DMS53 (cell line): ENCODE measurements at regions not wholly inside any gene's neighbourhood (a gene's known extent, or its start where the extent isn't known, plus 50 kb on each side); places are given as distances from the start of the nearest gene placed in this dataset.

Experiments used
- DNase-seq: peaks from one replicate; lab custom pipeline; 2025; lab: John Stamatoyannopoulos, UW

GRCh38 chr3:13152826-13153710 lies 79.8 kb upstream of the IQSEC1 start:
- DNase-seq, result no peak

GRCh38 chr3:13150624-13151023 lies 77.4 kb upstream of the IQSEC1 start:
- no peak for DNase-seq

- no peak for DNase-seq
These were observed 76.3 kb upstream of the IQSEC1 start for GRCh38 chr3:13149330-13150108.

GRCh38 chr3:13148561-13149329 lies 75.5 kb upstream of the IQSEC1 start:
- DNase-seq, result no peak

- DNase-seq, result no peak
These were observed 74.9 kb upstream of the IQSEC1 start for GRCh38 chr3:13148126-13148525.

GRCh38 chr3:13147344-13147743 lies 74.1 kb upstream of the IQSEC1 start:
- DNase-seq, result no peak

DNA sequence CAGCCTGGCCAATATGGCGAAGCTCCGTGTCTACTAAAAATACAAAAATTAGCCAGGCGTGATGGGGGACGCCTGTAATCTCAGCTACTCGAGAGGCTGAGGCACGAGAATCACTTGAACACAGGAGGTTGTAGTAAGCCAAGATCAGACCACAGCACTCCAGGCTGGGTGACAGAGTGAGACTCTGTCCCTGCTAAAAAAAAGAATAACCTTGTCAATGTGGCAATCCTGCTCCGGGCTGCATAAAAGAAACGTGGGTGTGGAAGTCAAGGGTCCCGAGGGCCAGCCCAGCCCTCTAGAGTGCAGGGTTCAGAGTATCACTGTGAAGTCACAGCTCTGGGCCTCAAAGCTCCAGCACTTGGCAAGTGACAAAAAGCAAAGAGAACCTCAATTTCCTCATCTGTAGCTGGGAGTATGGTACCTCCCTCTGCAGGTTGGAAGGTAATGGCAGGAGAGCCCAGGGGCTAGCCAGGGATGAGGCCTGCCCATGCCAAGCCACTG lies 73.5 kb upstream of the IQSEC1 start:
- DNase-seq, result no peak

- DNase-seq, result no peak
These were observed 72.8 kb upstream of the IQSEC1 start for GRCh38 chr3:13145826-13146642.

DNA sequence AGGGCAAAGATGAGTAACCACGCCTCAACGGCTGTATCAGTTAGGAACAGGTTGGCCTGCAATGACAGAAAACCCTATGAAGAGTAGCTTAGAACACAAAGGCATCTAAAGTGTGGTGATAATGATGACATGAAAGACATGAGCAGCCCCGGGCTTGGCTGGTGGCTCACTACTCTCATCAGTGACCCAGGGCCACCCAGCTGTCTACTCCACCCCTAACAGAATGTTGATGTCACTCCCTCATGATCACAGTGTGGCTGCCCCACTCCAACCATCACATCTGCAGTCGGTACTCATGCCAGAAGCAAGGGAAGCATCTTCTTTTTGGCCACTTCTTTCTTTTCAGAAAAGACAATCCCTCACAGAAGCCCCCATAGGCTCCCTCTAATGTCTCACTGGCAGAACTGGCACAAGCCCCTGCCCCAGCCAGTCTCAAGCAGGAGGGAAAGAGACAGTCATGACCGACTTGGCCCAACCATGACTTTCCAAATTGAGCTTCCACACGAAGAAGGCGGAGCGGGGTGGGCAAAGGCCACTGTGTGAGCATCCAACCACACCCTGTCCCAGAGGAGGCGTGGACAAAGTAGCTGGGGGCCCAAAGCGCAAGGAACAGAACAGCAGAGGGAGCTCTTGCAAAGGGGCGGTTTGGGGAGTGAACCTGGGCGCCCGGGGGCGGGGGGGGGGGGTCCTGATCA lies 72.0 kb upstream of the IQSEC1 start:
- DNase-seq, result no peak

- no peak for DNase-seq
These were observed 71.2 kb upstream of the IQSEC1 start for GRCh38 chr3:13144163-13145023.

- DNase-seq, result no peak
These were observed 70.3 kb upstream of the IQSEC1 start for GRCh38 chr3:13143381-13144004.

GRCh38 chr3:13142552-13143380 lies 69.5 kb upstream of the IQSEC1 start:
- DNase-seq, result no peak

GRCh38 chr3:13141991-13142412 lies 68.8 kb upstream of the IQSEC1 start:
- DNase-seq, result no peak

DNA sequence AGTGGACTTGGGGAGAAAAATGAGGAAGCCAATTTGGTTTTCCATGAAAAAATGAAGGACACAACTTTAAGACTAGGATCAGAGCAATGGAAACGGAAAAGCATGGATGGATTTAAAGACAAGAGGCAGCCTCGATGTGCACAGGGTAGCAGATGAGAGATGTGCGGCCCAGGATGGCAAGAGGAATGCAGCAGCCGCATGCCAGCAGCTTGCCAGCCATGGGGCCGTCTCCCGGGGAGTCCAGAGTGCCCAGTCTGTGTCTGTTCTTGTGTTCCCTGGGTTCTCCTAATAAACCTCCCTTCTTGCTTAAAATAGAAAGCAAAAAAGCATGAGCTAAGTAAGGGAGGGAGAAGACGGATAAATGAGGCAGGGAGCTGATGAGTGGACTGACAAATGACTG lies 68.0 kb upstream of the IQSEC1 start:
- no peak for DNase-seq

DNA sequence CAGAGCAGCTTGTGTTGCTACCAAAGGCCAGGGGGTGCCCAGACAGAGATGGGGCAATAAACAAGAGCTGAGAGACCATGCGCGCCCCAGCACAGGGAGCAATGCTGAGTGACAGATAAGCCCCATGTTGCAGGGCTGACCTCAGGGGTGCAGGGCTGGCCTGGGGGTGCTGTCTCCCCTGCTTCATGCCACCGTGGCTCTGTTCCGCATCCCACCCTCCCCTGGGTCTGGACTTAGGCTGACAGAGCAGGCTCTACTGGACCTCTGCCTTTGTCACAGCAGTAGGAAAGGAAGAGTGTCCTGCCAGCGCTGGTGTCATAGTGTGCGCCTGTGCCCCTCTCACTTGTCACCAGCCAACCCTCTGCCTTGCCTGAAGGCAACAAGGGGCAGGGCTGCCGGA lies 67.4 kb upstream of the IQSEC1 start:
- no peak for DNase-seq

DNA sequence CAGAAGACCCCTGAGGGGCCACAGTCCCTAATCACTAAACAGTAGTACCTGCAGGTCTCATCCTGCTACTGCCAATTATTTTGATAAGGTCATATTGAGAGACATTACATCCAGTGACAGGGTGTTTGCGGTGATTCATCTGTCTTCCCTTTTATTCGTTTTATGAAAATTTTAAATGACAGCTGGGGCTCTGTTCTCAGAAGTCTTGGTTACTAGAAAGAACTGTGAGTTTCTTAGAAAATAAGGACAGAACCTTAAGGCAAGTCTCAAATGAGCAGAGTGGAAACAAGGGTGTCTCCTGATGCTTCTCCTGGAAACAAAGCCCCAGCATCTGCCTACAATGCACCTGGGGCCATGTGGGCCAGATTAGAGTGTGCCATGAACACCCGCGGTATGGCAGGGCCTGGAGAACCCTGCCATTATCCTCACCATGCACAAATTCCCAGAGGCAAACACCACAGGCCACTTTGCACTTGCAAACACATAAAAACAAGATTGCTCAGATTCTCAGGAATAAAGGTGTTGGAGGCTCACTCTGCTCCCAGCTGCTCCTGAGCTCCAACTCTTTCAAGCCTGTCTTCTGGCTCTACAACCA lies 66.3 kb upstream of the IQSEC1 start:
- no peak for DNase-seq

DNA sequence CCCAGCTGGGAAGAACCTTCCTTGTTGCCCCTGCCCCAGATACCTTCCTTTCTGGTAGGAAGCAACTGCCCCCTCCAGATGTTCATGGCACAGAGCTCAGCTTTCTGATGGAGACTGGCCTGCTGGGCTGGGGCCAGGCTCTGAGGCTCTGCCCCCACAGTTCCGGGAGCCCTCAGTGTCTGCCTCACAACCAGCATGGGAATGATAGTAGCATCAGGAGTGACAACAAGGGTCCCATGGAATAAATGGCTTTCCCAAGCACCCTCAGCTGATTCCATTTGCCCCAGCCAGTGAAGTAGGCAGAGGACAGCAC lies 65.6 kb upstream of the IQSEC1 start:
- DNase-seq, result no peak
